ENCODE measurements at regions not wholly inside any gene's neighbourhood (a gene's known extent, or its start where the extent isn't known, plus 50 kb on each side); places are given as distances from the start of the nearest gene placed in this dataset.
"Not testable (repeated sequence)": the region's sequence is repeated elsewhere in the genome, so short reads cannot be mapped to it uniquely, and the experiment has no call there.

- no peak for DNase-seq
Measured at GRCh38 chr2:84131278-84131830, 327.7 kb downstream of the SUCLG1 start.

DNA sequence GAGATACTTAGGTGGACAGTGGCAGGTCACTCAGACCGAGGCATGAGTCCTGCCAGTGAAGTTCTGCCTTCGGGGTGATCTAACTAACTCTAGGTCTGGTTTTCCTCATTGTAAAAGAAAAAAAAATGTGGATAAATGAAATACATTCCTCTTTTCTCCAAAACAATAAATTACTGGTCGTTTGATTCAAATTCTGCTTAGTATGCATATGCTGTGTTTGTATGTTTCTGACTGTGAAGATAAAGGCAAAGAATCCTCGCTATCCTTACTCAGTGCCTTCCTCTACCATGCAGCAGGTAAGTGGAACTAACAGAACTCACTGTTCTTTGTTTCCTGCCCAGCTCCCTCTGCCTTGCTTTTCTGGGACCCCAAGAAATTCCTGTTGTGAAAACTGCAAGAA lies 330.1 kb downstream of the SUCLG1 start:
- DNase-seq: no peak

- DNase-seq: not testable (repeated sequence)
Measured at GRCh38 chr2:84127812-84128211, 331.3 kb downstream of the SUCLG1 start.

- DNase-seq: no peak
Measured at GRCh38 chr2:84126530-84126929, 332.6 kb downstream of the SUCLG1 start.

GRCh38 chr2:84126084-84126483 lies 333.0 kb downstream of the SUCLG1 start:
- no peak for DNase-seq

GRCh38 chr2:84116143-84116542 lies 342.9 kb downstream of the SUCLG1 start:
- DNase-seq: no peak

GRCh38 chr2:84115173-84115857 lies 343.8 kb downstream of the SUCLG1 start:
- DNase-seq: no peak

- DNase-seq: not testable (repeated sequence)
Measured at GRCh38 chr2:84103816-84104527, 355.1 kb downstream of the SUCLG1 start.

DNA sequence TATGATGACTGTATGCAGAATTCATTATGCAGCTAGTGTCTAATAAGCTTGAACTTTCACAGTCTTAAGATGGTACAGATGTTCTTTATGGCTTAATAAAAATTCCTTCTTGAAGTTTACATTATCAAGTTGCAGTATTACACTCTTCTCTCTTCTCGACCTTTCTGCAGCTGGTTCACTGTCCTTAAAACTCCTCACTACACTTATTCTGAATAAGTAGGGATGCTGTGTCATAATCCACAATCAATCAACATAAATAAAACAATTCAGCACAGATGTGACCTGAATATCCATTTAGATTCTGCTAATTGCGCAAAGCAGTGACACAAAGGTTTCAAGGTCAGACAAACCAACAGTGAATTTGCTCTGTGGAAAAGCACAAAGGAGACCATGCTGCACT lies 356.8 kb downstream of the SUCLG1 start:
- no peak for DNase-seq

DNA sequence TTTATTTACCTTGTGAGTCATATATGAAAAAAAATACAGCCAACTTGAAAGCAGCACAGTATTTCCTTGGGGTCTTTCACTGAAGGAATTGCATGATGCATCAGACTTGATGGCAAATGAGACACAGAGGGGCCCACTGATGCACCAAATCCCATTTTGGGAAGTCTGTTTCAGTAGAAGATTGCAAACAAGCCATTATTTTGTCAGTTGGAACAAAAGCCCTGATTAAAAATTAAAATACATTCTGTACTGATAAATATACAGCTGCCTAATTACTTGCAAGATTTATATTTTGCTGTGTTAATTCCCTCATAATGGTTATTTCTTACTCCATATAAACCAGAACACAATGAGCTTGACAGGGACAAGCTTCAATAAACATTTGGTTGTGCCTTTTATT lies 370.4 kb downstream of the SUCLG1 start:
- no peak for DNase-seq

DNA sequence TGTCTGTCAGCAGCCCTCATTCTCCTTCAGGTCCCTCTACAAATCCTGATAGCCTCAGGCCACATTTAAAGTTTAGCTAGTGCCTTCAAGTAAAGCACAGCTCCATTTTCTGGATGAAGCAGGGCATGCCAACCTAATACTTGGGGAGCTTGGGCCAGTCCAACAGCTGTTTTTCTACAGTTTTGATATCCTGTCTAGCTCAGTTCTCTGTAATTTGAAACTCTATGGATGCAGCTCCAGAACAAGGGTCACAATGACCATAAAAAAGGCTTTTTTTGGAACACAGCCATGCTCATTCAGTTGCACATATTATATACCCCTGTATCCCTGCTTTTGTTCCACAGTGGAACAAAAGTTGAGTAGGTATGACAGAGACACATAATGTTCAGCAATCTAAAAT lies 373.5 kb downstream of the SUCLG1 start:
- no peak for DNase-seq

DNA sequence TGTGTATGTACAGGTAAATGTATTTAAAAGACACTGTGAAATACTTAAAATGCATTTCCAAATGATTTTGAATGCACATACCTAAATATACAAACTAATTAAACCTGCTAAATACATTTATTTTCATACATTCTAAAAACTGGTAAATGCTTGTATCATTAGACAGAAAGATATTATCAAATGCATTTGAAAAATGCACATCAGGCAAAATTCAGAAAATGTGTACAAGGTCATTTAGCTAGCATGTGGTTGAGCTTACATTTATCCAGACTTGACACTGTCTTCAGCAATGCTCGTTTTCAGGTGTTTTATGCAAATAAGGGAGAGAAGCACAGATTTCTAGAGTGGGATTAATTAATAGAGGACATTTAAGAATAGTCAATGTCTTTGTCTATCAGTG lies 374.2 kb downstream of the SUCLG1 start:
- no peak for DNase-seq

- no peak for DNase-seq
Measured at GRCh38 chr2:84083984-84084383, 375.1 kb downstream of the SUCLG1 start.

DNA sequence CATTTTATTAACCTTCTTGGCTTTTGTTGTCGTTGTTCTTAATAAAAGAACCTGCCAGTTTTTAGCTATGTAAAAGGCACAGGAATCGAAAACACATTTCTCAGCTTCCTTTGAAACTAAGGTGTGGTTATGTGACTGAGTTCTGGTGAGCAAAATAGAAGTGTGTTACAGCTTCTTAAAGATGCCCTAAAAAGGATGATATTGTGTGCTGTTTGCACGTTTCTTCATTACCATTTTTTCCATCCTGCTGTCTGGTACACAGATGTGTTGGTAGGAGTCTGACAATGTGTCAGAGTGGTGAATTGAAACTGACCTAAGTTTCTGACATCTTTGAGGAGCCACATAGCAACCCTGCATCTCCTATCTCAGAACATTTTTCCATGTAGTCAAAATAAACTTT lies 380.6 kb downstream of the SUCLG1 start:
- DNase-seq: no peak

GRCh38 chr2:84077496-84077895 lies 381.6 kb downstream of the SUCLG1 start:
- DNase-seq: no peak

- no peak for DNase-seq
Measured at GRCh38 chr2:84071050-84071449, 388.0 kb downstream of the SUCLG1 start.

GRCh38 chr2:84065857-84066256 lies 393.2 kb downstream of the SUCLG1 start:
- no peak for DNase-seq

DNA sequence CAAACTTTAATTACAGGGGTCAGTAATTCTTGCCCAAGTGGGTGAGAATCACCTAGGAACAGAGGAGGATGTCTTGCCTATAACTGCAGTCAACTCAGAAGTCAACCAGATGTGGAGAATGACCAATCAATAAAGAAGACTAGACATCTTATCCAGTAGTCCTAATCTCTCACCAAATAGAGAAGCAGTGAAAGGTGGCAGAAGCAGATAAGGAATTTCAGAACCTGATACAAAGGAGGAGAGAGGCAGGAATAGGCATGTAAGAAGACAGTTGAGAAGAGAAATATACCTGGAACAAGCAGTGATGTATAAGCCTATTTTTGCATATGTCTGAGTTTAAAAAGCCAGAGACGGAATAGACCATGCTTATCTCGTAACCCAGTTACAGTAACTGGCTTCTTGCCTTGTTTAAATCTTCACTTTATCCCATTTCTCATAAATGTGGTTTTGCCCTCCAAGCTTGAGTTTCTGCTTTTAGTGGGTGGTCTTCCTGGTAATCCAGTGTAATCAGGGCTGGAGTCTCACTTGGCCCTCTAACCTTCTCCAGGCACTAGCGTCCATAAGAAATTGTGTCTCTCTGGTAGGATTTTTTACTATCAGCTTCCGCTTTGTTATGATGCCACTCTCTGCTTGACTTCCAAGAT lies 401.0 kb downstream of the SUCLG1 start:
- no peak for DNase-seq

DNA sequence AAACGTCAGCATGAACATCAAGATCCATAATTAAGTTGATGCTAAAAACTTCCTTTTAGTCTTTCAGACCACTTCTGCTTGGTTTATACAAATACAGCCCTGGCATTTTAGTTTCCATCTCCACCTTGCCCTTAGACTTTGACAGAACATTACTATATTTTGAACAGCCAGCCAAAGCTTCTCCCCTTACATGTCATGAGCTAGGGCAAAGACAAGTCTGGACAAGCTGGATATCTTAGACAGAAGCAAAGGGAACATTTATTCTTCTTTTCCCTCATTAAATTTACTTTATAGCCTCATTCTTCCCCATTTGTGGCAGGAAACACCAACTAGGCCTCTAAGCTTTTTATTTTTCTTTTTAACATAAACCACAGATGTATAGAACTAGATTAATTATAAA lies 403.3 kb downstream of the SUCLG1 start:
- no peak for DNase-seq

- not testable (repeated sequence) for DNase-seq
Measured at GRCh38 chr2:84054577-84054976, 404.5 kb downstream of the SUCLG1 start.

- no peak for DNase-seq
Measured at GRCh38 chr2:84052913-84053312, 406.2 kb downstream of the SUCLG1 start.

DNA sequence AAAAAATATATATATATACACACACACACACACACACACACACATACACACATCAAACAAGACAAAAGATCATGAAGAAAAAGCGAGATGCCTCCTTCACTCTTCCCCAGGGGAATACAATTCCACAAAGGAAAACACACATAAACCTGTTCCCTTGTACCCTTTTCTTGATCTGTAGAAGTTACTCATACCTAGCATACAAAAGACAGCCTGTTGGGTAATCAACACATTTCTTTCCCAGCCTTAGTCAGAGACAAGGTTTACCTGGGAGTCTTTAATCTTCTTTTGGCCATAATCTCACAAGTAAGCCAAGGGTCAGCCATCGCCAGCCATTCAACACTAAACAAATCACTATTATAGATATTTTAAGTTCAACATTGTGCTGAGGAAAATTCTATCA lies 407.0 kb downstream of the SUCLG1 start:
- no peak for DNase-seq

GRCh38 chr2:84048964-84049363 lies 410.1 kb downstream of the SUCLG1 start:
- no peak for DNase-seq

GRCh38 chr2:84041506-84041905 lies 417.6 kb downstream of the SUCLG1 start:
- DNase-seq: no peak
